ENCODE measurements at regions not wholly inside any gene's neighbourhood (a gene's known extent, or its start where the extent isn't known, plus 50 kb on each side); places are given as distances from the start of the nearest gene placed in this dataset.

GRCh38 chr5:74127381-74128320 lies 501.7 kb downstream of the ARHGEF28 start:
- TF ChIP-seq NR2C1 (IDR thresholded peaks at IDR 0.05): no peak
- no peak for TF ChIP-seq CTCF (IDR thresholded peaks at IDR 0.05 in 2 of 3, conservative IDR thresholded peaks at IDR 0.05 in 1 of 3; ENCODE audit: control insufficient read depth in 2 of 3, extremely low read depth in 1 of 3, insufficient read depth in 1 of 3, low read depth in 3 of 3, low read length in 3 of 3)
- TF ChIP-seq CHD2 (IDR thresholded peaks at IDR 0.05; ENCODE audit: borderline replicate concordance, low read depth, low read length): no peak
- TF ChIP-seq HDGF (IDR thresholded peaks at IDR 0.05): no peak
